UCSD-AML1 (cell line): ENCODE measurements at regions not wholly inside any gene's neighbourhood (a gene's known extent, or its start where the extent isn't known, plus 50 kb on each side); places are given as distances from the start of the nearest gene placed in this dataset.
"Not testable (repeated sequence)": the region's sequence is repeated elsewhere in the genome, so short reads cannot be mapped to it uniquely, and the experiment has no call there.

Experiments
- DNase-seq: peaks from one replicate; lab custom pipeline; 2025; ENCODE audit not compliant: unreplicated experiment; lab: John Stamatoyannopoulos, UW

- no peak for DNase-seq
Observed at GRCh38 chr7:17437586-17437985, 139.1 kb downstream of the AHR start.

GRCh38 chr7:17440025-17440784 is 141.8 kb downstream of the AHR start:
- not testable (repeated sequence) for DNase-seq

- DNase-seq = no peak
Observed at GRCh38 chr7:17440831-17441230, 142.4 kb downstream of the AHR start.

GRCh38 chr7:17441557-17441956 is 143.1 kb downstream of the AHR start:
- no peak for DNase-seq

- DNase-seq = no peak
Observed at GRCh38 chr7:17444151-17444550, 145.7 kb downstream of the AHR start.

GRCh38 chr7:17444673-17445072 is 146.2 kb downstream of the AHR start:
- no peak for DNase-seq

- DNase-seq = no peak
Observed at GRCh38 chr7:17446340-17446739, 147.9 kb downstream of the AHR start.

GRCh38 chr7:17447728-17448478 is 149.5 kb downstream of the AHR start:
- no peak for DNase-seq

- DNase-seq = no peak
Observed at GRCh38 chr7:17448479-17449423, 150.3 kb downstream of the AHR start.

GRCh38 chr7:17456541-17456940 is 158.1 kb downstream of the AHR start:
- DNase-seq = no peak

- DNase-seq = no peak
Observed at GRCh38 chr7:17460001-17460400, 161.5 kb downstream of the AHR start.

GRCh38 chr7:17460665-17461064 is 162.2 kb downstream of the AHR start:
- DNase-seq = no peak

GRCh38 chr7:17462131-17462631 is 163.7 kb downstream of the AHR start:
- DNase-seq = no peak

GRCh38 chr7:17463511-17464085 is 165.1 kb downstream of the AHR start:
- DNase-seq = peak; percentile 9

- no peak for DNase-seq
Observed at GRCh38 chr7:17466216-17466615, 167.8 kb downstream of the AHR start.

GRCh38 chr7:17467386-17467945 is 169.0 kb downstream of the AHR start:
- DNase-seq = no peak

GRCh38 chr7:17471325-17471724 is 172.9 kb downstream of the AHR start:
- DNase-seq = no peak

- no peak for DNase-seq
Observed at GRCh38 chr7:17472518-17472917, 174.1 kb downstream of the AHR start.

GRCh38 chr7:17472939-17473338 is 174.5 kb downstream of the AHR start:
- no peak for DNase-seq

GRCh38 chr7:17474724-17475344 is 176.4 kb downstream of the AHR start:
- DNase-seq = no peak
